ENCODE measurements at regions not wholly inside any gene's neighbourhood (a gene's known extent, or its start where the extent isn't known, plus 50 kb on each side); places are given as distances from the start of the nearest gene placed in this dataset.

DNA sequence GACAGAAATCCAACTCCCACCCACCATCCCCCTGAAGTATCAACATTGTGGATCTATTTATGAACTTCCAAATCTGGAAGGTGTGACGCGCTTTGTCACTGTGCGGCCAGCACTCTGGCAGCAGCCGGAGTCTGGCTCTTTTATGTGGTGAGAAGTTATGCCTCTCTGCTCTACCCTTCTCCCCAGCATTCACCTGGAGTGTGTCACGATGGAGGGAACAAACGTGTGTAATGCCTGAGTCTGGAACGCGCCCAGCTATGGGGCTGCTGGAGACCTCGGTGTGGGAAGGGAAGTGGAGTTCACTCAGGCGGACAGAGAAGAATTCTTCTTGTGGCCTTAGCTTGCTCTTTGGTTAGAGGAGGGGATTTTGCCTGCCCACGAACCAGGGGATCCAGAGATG lies 222.1 kb upstream of the RPL34 start:
- DNase-seq = no peak

DNA sequence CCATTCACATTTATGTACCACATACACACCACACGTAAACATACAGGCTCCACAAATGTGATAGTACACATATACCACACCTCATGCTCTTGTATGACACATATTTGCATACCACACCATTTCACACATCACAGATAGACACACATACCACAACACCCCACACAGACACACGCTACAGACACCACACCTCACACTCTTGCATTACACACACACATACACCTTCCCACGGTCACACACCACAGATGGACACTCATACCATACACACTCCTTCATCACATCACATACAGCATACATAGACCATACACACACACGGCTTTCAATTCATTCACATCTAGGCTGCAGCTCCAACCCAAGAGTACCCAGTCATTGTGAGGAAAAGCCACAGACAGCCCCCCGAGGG lies 222.5 kb upstream of the RPL34 start:
- no peak for DNase-seq

DNA sequence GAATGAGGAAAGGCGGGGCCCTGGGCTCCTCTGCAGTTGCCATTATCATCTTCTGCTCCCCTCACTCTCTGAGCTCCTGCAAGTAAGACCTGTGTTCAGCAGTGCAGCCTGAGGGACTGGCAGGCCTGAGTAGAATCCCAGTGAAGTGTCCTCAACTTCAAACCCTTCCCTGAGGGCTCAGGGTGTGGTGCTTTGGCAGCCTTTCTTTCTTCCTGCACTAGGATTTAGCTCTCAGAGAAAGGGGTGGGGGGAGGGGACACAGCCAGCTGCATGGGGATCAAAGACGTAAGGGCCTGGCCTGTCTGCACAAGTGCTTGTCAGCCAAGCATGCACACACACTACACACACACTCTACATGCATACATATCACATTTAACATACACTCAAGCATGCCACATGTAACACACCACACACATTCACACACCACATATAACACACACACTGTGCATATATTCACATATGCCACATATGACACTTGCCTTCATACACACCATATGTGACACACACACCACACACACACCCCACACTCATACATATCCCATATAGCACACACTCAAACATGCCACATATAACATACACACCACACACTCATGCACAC lies 223.4 kb upstream of the RPL34 start:
- no peak for DNase-seq

DNA sequence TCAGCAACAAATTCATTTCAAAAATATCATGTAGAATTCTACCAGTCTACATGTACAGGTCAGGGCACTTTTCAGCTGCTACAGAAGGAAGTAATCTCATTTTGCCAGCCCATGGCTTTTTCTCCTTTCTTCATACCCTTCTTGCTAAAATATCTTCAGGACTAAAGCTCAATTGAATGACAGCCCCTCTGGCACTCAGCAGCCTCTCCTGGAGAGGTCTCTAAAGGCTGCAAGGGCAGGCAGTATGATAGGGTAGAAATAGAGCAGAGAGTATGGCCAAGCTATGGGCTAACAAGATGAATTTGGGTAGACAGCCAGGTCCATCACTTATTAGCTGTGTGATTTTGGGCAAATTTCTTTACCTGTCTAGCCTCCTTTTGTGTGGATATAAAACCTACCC lies 224.6 kb upstream of the RPL34 start:
- DNase-seq = no peak

DNA sequence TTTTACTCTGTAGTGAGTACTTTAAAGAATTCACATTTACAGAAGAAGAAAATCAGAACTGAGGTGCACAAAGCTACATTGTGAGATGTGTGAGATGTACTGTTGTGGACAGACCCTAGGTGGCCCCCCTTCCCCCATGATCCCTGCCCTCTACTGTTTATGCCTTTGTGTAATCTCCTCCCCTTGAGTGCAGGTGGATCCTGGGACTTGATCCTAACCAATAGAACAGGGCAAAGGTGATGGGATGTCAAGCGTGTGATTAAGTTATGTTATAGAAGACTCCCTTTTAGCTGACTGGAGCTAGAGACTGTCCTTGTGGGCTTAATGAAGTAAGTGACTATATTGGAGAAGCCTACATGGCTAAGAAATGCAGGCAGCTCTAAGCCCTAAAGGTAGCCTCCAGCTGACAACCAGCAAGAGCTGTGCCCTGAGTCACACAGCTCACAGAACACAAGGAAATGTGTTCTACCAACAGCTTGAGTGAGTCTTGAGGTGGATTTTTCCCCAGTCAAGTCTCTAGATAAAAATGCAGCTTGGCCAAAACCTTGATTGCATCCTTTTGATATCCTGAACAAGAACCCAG lies 225.2 kb upstream of the LEF1 start:
- no peak for DNase-seq

DNA sequence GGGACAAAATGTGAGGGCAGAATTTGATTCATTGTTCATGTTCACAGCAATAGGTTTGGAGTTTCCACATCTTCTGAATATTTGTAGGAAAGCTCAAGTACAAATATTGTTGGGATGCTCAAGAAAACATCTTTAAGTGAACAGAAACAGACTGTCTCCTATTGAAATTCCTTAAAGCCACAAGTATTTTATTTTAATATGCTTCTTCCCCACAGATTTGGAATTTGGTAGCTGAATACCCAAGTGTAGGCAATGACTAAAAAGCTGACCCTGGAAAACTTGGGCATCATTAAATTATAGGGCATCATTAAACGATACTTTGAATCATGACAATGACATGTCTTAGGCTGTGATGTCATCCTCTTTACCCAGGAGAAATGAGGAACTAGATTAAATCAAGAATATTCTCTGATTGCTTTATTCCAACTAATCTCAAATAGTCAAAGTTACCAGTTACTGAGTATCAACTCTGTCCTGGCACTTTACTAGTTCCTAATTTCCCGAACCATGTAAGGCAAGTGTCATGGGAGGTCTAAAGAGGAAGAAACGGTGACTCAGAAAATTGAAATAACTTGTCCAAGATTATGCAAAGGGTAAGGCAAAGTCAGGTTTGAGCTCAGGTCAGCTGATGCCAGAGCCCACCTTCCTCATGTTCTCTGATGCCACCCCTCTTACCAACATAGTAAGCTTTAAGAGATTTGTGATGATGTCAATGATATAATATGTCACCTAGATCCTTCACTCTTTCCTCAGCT lies 223.1 kb upstream of the LEF1 start:
- no peak for DNase-seq

DNA sequence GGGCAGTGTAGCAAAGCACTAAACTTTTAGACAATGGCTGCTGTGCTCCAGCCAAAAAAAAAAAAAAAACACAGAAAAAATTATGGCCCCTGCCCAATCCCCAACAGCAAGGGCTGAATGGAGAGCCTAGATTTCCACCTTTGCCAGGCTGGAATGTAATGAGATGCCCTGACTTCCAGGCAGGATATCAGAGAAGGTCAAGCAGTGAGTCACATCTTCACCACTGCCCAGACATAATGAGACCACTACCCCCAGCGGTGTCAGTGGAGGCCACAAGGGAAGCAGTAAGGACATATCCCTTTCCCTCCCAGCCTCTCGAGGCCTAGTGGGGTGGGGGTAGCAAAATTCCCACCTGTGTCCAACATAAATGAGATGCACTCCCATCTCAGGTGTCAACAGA lies 216.3 kb upstream of the LEF1 start:
- no peak for DNase-seq

DNA sequence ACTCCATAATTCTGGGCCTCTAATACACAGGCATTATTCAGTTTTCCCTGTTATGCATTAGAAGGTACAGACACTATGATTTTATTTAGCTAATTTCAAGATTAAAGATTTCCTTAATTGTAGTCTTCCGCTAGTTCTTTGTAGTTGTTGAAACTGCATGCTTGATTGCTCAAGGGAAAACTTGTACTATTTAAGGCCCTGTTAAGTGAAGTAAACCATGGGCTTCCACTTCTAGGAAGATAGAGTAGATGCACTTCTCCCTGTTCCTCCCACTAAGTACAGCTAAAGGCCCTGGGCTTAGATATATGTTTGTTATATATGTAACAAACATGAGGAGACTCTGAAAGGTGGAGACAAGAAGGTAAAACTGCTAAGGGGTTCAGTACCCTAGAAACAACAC lies 215.8 kb upstream of the LEF1 start:
- no peak for DNase-seq

DNA sequence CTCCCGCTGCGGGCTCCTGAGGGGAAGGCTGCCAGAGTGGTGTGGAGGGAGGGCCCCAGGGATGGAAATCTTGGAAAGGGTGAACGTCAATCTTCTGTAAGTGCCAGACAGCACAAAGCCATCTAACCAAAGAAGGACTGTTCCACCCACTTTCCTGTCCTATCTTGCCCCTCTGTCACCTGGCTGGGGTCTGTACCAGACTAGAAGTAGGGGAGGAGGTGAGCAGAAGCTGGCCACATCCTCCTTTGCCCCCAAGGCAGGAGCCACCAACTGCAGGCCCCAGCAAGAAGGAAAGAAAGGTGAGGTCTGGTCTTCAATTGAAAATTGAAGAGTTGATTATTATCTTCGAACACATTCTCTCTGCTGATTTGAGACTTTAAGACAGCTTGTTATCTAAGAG lies 214.4 kb upstream of the LEF1 start:
- DNase-seq = no peak

DNA sequence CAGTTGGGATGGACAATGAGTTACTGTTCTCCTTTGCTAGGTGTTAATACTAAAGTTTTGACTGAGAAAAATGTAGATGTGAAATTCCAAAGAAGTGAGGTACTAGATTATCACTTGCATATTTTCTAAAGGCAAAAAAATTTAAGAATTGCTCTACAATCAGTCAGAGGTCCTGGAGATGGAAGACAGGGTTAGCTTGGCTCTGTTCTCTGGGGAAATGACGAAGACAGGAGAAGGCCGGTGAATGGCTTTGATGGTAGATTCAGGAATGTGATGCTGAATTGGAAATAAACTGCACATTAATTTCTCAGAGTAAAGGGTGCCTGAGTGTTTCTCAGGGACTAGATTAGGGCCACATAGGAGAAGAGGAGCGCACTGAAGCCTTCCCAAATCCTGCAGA lies 214.0 kb upstream of the LEF1 start:
- DNase-seq = no peak

DNA sequence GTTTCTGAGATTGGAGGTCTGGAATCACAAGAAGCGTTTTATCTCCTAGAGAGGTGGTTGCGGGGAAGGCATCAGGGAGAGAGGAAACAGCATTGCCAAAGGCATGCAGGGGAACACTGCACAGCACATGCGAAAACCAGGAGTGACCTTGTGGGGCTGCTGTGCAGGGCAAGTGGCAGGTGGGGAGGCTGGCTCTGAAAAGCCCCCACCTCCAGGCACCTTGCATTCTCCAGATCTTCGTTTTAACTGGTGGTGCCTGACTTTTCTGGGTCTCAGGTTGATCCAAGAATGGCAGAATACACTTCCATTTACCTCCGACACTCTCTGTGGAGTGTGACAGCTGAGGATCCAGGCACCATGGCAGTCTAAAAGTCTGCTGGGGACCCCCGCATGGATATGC lies 209.4 kb upstream of the LEF1 start:
- no peak for DNase-seq

DNA sequence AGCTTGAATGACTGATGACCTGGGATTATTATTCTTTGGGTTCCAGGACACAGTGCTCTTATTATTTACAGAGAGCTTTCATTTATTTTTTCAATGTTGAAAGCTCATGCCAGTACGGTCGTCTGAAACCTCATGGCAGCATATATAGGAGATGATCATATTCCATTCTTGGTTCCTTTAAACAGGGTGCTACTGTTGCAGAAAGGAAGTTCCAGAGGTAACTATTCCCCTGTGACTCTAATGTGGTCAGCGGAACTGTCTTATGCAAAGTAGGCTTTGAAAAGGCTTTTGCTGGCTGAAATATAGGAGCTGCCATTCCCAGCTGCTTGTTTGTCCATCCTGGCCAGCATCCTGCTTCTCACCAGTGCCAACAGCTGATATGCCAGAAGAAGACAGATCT lies 208.3 kb upstream of the LEF1 start:
- DNase-seq = no peak

DNA sequence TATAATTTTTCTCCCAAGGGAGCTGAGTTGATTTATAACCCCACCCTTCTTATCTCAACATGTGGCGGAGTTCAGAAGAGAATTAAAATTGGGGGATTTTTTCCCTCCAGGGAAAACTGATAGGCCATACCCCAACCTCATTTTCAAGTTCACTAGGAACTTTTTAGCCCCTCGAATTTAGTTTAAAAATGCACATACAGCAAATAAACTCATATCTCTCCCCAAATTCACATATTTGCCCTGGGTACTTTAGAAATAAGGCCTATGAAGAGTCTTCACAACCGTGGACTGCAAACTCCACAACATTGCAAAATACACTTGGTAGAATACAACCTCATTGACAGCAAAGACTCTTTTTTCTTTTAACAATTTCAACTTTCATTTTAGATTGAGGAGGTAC lies 206.7 kb upstream of the LEF1 start:
- no peak for DNase-seq

DNA sequence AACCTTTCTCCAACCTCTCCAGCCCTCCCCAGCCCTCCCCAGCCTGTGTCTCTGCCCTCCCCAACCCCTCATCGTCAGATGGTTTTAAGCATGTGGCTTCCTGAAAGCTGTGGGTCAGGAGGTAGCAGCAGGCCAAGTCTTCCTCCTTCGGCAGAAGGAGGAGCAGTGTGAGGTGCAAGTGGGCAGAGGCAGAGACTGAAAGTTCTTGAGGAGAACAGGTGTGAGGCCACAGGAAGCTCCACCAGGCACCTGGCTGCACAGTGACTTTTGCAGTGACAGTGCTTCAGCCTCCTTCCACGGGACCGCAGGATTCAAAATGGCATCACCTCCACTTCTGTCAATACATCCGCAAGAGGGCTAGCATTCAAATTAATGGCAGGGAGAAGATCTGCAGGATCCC lies 203.9 kb upstream of the LEF1 start:
- no peak for DNase-seq

DNA sequence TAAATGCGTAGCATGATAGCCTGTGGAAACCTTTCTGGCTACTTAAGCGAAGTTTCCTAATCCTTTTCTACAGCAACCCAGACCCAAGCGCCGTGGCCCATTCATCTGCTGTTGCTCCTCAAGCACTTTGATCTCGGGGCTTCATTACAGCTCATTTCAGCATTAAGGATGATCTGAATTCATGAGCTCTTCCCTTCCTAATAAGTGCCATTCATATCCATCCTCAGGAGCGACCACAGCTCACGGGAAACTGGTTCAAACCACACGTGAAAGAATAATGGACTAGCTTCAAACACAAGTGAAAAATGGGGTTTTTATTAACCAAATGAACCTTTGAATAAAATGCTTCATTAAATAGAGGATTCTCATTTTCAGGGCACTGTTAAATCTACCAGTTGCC lies 202.6 kb upstream of the LEF1 start:
- DNase-seq = no peak

DNA sequence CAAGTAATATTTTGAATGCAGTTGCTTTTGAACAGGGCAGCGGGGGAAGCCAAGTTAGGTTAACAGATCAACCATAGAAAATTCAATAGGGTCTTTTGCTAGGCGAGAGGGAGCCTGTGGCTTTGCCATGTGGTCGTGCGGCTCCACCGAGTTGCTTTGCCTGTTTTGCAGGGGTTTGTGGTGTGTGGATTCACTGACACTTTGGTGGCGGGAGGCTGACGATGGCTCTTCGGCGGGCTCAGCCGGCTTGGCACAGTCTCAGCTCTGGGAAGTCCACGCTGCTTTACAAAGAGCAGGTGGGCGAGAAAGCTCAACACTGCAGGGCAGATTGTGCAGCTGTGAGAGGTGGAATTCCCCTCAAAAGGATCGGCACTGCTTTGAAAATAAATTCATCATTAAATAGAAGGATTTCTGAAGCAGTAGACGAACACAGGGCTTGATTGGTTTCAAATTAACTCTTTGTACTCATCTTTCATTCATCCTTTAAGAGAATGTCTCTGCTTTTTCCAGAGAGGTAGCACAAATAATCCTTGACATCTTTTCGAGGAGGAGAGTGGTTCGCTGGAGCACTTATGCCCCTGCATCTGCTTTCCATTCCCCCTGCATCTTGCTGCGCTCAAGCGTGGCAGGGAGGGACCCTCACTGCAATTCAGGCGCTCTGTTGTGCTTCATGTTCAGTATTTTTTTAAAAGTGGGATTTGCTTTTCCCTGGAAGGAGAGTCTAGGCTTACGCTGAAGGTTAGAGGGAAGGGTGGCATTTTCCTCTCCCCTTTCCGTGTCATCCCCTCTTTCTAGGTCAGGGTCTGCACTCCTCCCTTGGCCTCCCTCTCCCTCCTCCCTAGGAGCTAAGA lies 201.8 kb upstream of the LEF1 start:
- DNase-seq = no peak

DNA sequence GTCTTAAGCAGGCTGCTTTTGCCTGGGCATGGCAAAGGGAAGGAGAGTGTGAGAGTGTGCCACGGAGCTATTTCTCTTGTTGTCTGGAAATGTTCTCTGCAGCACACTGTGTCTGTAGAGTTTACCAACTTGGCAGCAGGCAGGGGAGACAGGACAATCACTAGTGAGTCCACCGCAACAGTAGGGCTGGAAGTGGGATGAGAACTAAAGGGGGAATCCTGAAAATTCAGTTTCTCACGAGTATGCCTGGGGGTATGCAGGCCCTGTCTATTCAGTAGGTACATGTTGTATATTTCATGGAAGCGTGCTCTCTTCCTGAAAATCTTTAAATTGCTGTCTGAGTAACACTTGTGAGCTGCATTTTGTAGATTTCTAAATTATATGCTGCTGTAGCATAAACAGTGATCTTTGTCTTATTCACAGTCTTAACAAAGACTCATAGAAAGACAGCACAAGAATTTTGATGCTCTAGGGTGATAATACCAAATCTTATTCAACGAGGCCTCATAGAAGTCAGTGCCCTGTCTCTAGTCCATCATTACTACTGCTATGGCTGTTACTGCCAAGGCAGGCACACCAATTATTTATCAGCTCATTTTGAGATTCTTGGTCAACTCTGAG lies 200.4 kb upstream of the LEF1 start:
- no peak for DNase-seq

DNA sequence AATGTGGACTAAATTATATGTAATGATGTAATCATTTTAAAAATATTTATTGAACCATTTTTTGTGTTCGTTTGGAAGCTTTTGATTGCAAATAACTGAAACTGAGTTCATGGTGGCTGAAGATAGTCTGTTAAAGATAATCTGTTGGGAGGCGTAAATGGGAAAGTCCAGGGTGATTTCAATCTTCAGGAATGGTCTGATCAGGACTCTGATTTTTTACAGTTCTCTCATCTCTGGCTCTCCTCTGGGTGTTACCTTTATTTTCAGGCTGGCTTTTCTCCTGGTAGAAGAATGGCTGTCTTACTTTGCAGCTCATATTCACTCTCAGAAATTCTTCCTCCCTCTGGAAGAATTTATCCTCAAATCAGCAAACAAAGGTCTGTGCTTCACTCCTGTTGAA lies 199.0 kb upstream of the LEF1 start:
- DNase-seq = no peak

DNA sequence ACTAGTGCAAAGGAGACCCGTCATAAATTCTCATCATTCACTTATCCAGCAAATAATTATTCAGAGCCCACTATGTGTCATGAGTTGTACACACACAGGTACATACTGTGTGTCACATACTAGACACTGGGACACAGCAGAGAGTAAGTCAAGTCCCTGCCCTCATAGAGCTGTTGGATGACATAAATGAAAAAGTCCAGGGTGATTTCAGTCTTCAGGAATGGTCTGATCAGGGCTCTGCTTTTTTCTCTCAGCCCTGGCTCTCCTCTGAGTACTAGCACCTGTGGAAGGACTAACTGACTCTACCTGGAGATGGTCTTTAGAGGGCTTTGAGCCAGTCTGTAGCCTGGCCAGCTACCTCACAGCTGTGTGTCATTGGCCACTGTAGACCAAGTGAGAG lies 198.0 kb upstream of the LEF1 start:
- DNase-seq = no peak

DNA sequence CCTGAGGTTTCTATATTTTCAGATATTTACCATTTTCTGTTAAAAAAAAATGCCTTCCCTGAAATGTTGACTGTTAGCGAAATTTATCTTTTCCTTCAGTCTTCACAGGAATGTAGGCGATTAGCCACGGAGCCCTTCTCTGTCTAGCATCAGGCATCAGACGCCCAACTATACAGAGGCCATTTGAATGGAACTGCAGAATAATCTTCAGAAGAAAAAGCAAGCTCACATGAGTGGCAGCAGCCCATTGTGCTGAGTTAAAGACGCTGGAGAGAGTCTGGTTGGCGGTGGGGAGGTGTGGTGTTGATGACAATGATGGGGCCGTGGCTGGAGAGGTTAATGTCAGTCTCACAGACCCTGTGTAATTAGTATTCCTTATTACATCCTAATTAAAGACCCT lies 196.8 kb upstream of the LEF1 start:
- no peak for DNase-seq

DNA sequence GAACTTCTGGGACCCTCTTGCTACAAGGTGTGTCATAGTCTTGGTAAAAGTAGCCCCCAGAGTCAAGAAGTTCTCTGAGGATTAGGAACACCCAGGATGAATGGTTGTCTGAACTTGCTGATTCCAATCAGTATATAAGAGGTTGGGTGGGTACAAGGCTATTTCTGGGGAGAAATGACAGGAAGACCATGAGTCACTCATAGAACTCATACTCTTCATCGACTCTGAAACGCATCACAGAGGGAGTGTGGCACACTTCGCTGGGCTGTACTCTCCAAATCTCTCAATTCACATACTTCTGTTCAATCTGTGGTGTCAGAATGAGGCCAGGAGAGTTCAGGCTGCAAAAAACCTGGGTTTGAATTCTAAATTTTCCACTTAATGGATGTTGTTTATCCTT lies 193.2 kb upstream of the LEF1 start:
- peak; percentile 63 for DNase-seq

DNA sequence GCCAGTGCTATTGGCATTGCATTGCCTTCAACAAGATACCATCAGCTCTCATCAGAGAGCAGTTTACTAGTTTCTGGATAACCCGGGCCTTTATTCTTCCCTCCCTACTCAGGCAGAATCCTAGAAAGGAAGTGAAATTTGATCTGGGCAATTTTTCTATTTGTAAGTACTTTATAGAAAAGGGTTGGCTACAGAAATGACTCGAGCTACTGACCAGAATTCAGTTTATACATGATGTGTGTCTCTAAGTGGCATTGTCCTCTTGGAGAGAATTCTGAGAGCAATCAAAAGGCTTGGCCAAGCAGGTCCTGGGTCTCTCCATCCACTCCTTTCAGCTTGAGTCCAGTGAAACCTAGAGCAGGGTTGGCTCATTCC lies 192.7 kb upstream of the LEF1 start:
- no peak for DNase-seq

DNA sequence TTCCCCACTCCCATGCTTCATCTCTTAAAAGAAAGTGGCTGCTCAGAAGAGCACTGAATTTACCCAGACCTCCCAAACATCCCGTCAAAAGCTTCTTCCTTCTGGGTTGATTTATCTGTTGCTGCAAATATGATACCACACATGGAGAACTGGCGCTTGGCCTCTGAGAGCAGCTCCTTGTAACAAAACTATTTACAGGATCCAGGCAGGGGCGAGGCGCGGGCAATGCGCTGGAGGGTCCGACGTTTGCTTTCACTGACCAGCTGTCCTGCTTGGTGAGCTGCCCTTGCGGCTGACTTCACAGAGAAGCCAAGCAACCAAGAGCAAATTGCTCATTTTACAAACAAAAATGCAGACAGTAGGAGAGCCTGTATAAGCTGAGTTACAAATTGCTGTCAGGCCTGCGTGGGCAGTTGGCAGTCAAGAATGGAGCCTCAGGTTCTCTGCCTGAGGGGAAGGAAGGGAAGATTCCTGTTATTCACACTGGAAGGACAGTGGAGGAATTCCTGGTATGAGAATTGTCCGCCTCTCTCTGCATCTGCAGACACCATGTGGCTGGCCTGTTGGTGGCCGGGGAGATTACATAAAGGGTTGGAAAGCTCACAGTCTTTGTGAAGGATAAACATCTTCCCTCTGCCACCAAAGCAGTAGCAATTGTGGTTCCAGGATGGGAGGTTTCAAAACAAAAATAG lies 192.2 kb upstream of the LEF1 start:
- peak; percentile 85 for DNase-seq
